ENCODE measurements at regions not wholly inside any gene's neighbourhood (a gene's known extent, or its start where the extent isn't known, plus 50 kb on each side); places are given as distances from the start of the nearest gene placed in this dataset.
"Not testable (repeated sequence)": the region's sequence is repeated elsewhere in the genome, so short reads cannot be mapped to it uniquely, and the experiment has no call there.

- no peaks in the 10 kb centered on the region for H3F3A ChIP-seq (ENCODE audit: low read depth)
- H4K20me1 ChIP-seq (ENCODE audit: low read depth), result no peaks in the 10 kb centered on the region
- H3K27ac ChIP-seq, result no peak overlapping the region
- Mint-ChIP-seq H3K4me1 (no peaks in the 10 kb centered on the region), H3K27ac (no peak overlapping the region), H3K9me3 (peaks cover 23% of the 10 kb centered on the region), H3K36me3 (no peaks in the 10 kb centered on the region), H3K27me3 (ENCODE audit: insufficient read depth, low read depth) (peaks cover 3% of the 10 kb centered on the region), H3K4me3 (no peak overlapping the region)
- H3K36me3 ChIP-seq, result no peaks in the 10 kb centered on the region
- H3K79me2 ChIP-seq (ENCODE audit: low read depth), result no peaks in the 10 kb centered on the region
- no peak overlapping the region for H3K9ac ChIP-seq
- no peaks in the 10 kb centered on the region for H3K9me3 ChIP-seq (ENCODE audit: low read depth)
- no peak overlapping the region for H3K4me2 ChIP-seq
- H3K4me3 ChIP-seq, result no peak overlapping the region
- no peaks in the 10 kb centered on the region for H3K27me3 ChIP-seq
- no peak for DNase-seq (ENCODE audit: low spot score)
- TF ChIP-seq EZH2phosphoT487 (IDR thresholded peaks at IDR 0.05) (no peak), EZH2 (IDR thresholded peaks at IDR 0.05) (no peak), CTCF (IDR thresholded peaks at IDR 0.05) (no peak)
- H2AFZ ChIP-seq (replicated peaks), result no peak overlapping the region
- H3K4me1 ChIP-seq, result peaks cover 7% of the 10 kb centered on the region
Observed at GRCh38 chr6:25157183-25157582, 122.0 kb upstream of the CARMIL1 start.

- H4K20me1 ChIP-seq (ENCODE audit: low read depth), result no peaks in the 10 kb centered on the region
- H3K4me2 ChIP-seq, result no peak overlapping the region
- H3K9ac ChIP-seq, result no peak overlapping the region
- Mint-ChIP-seq H3K27ac (no peak overlapping the region), H3K9me3 (peaks cover 22% of the 10 kb centered on the region), H3K36me3 (no peaks in the 10 kb centered on the region), H3K4me1 (no peaks in the 10 kb centered on the region), H3K4me3 (no peak overlapping the region), H3K27me3 (ENCODE audit: insufficient read depth, low read depth) (peaks cover 3% of the 10 kb centered on the region)
- H3F3A ChIP-seq (ENCODE audit: low read depth), result no peaks in the 10 kb centered on the region
- H3K4me3 ChIP-seq, result no peak overlapping the region
- H3K27ac ChIP-seq, result no peak overlapping the region
- no peaks in the 10 kb centered on the region for H3K27me3 ChIP-seq
- H3K4me1 ChIP-seq, result peaks cover 7% of the 10 kb centered on the region
- TF ChIP-seq CTCF (IDR thresholded peaks at IDR 0.05) (no peak), EZH2phosphoT487 (IDR thresholded peaks at IDR 0.05) (no peak), EZH2 (IDR thresholded peaks at IDR 0.05) (no peak)
- H2AFZ ChIP-seq (replicated peaks), result no peak overlapping the region
- no peaks in the 10 kb centered on the region for H3K9me3 ChIP-seq (ENCODE audit: low read depth)
- no peaks in the 10 kb centered on the region for H3K36me3 ChIP-seq
- no peak for DNase-seq (ENCODE audit: low spot score)
- no peaks in the 10 kb centered on the region for H3K79me2 ChIP-seq (ENCODE audit: low read depth)
Observed at GRCh38 chr6:25157842-25158241, 121.3 kb upstream of the CARMIL1 start.

GRCh38 chr6:25160134-25160533 lies 119.0 kb upstream of the CARMIL1 start:
- H3F3A ChIP-seq (ENCODE audit: low read depth); H3K9ac ChIP-seq; H3K27me3 Mint-ChIP-seq (ENCODE audit: insufficient read depth, low read depth); H3K9me3 ChIP-seq (ENCODE audit: low read depth); H3K4me3 Mint-ChIP-seq; H4K20me1 ChIP-seq (ENCODE audit: low read depth); H3K36me3 ChIP-seq; H3K79me2 ChIP-seq (ENCODE audit: low read depth); H3K27me3 ChIP-seq; H3K27ac ChIP-seq; DNase-seq (ENCODE audit: low spot score); H3K36me3 Mint-ChIP-seq; H3K4me2 ChIP-seq; H3K4me3 ChIP-seq; H3K27ac Mint-ChIP-seq; H3K4me1 Mint-ChIP-seq; H2AFZ ChIP-seq (replicated peaks); H3K4me1 ChIP-seq: not testable (repeated sequence)
- peaks cover 24% of the 10 kb centered on the region for H3K9me3 Mint-ChIP-seq

GRCh38 chr6:25165177-25165576 lies 114.0 kb upstream of the CARMIL1 start:
- Mint-ChIP-seq H3K9me3 (peaks cover 3% of the 10 kb centered on the region), H3K27me3 (ENCODE audit: insufficient read depth, low read depth) (no peaks in the 10 kb centered on the region), H3K36me3 (peaks cover 3% of the 10 kb centered on the region), H3K27ac (no peak overlapping the region), H3K4me1 (no peaks in the 10 kb centered on the region), H3K4me3 (no peak overlapping the region)
- H3K4me2 ChIP-seq, result no peak overlapping the region
- no peaks in the 10 kb centered on the region for H3K9me3 ChIP-seq (ENCODE audit: low read depth)
- H3K9ac ChIP-seq, result no peak overlapping the region
- TF ChIP-seq CTCF (IDR thresholded peaks at IDR 0.05) (no peak), EZH2phosphoT487 (IDR thresholded peaks at IDR 0.05) (no peak), EZH2 (IDR thresholded peaks at IDR 0.05) (no peak)
- H3K36me3 ChIP-seq, result no peaks in the 10 kb centered on the region
- no peak overlapping the region for H3K27ac ChIP-seq
- H3F3A ChIP-seq (ENCODE audit: low read depth), result no peaks in the 10 kb centered on the region
- H3K4me3 ChIP-seq, result no peak overlapping the region
- no peak overlapping the region for H2AFZ ChIP-seq (replicated peaks)
- no peak for DNase-seq (ENCODE audit: low spot score)
- H4K20me1 ChIP-seq (ENCODE audit: low read depth), result no peaks in the 10 kb centered on the region
- H3K27me3 ChIP-seq, result no peaks in the 10 kb centered on the region
- no peaks in the 10 kb centered on the region for H3K4me1 ChIP-seq
- no peaks in the 10 kb centered on the region for H3K79me2 ChIP-seq (ENCODE audit: low read depth)

Data from neural progenitor cell (in vitro differentiated cells).